NT2/D1 (cell line): ENCODE measurements at regions not wholly inside any gene's neighbourhood (a gene's known extent, or its start where the extent isn't known, plus 50 kb on each side); places are given as distances from the start of the nearest gene placed in this dataset.

Source experiments
- DNase-seq: peaks from one replicate; pipeline ENCODE4 v3.0.0-alpha.2; 2011; ENCODE audit warnings: low read depth, low spot score
- H3K27me3 ChIP-seq: 2 replicates; pipeline ENCODE4 v1.6.0; 2011; ENCODE audit warnings: mild to moderate bottlenecking; ENCODE audit not compliant: insufficient read length, insufficient read depth
- H3K36me3 ChIP-seq: 2 replicates; pipeline ENCODE4 v1.6.1; 2011; ENCODE audit warnings: mild to moderate bottlenecking, low read length, mixed read lengths; ENCODE audit not compliant: insufficient read depth, insufficient read length
- H3K4me1 ChIP-seq: 2 replicates; pipeline ENCODE4 v1.5.1; 2011; ENCODE audit not compliant: insufficient read depth, insufficient read length
- H3K4me3 ChIP-seq: 2 replicates; pipeline ENCODE4 v1.5.1; 2011; ENCODE audit warnings: low read depth; ENCODE audit not compliant: insufficient read length
- H3K9ac ChIP-seq: 2 replicates; pipeline ENCODE4 v1.6.0; 2011; ENCODE audit warnings: low read depth; ENCODE audit not compliant: insufficient read length
- H3K9me3 ChIP-seq: 2 replicates; pipeline ENCODE4 v1.5.1; 2011; ENCODE audit warnings: mild to moderate bottlenecking, low read length; ENCODE audit not compliant: insufficient read depth
- SUZ12 ChIP-seq: IDR thresholded peaks from 2 replicates; pipeline ENCODE4 v1.6.1; 2011; ENCODE audit not compliant: insufficient read length, insufficient read depth; ENCODE audit errors: extremely low read depth
- YY1 ChIP-seq: IDR thresholded peaks from 2 replicates; pipeline ENCODE4 v1.6.1; 2011; ENCODE audit not compliant: insufficient read length, insufficient read depth
- ZNF274 ChIP-seq: IDR thresholded peaks from 2 replicates; pipeline ENCODE4 v1.6.1; 2011; ENCODE audit warnings: mild to moderate bottlenecking, low read depth, low read length

GRCh38 chr13:22187329-22187728 is 516.5 kb downstream of the FGF9 start:
- DNase-seq, result no peak
- TF ChIP-seq ZNF274, result no peak
- TF ChIP-seq SUZ12, result no peak
- TF ChIP-seq YY1, result no peak

GRCh38 chr13:22189176-22190048 is 518.5 kb downstream of the FGF9 start:
- no peak for DNase-seq
- Histone ChIP-seq H3K9me3 (no peaks in the 10 kb centered on the region), H3K9ac (no peak overlapping the region), H3K4me1 (no peaks in the 10 kb centered on the region), H3K27me3 (no peaks in the 10 kb centered on the region), H3K36me3 (no peaks in the 10 kb centered on the region), H3K4me3 (no peak overlapping the region)
- no peak for TF ChIP-seq SUZ12
- TF ChIP-seq YY1, result no peak

More at GRCh38 chr13:22187329-22187728, 516.5 kb downstream of the FGF9 start:
- Histone ChIP-seq H3K9ac (no peak overlapping the region), H3K9me3 (no peaks in the 10 kb centered on the region), H3K36me3 (no peaks in the 10 kb centered on the region), H3K4me1 (no peaks in the 10 kb centered on the region), H3K4me3 (no peak overlapping the region), H3K27me3 (no peaks in the 10 kb centered on the region)

- TF ChIP-seq ZNF274 (no peak), YY1 (no peak), SUZ12 (no peak)
- no peaks in the 10 kb centered on the region for H3K36me3 ChIP-seq
Observed at GRCh38 chr13:22193070-22193469, 522.2 kb downstream of the FGF9 start.

GRCh38 chr13:22194106-22194805 is 523.4 kb downstream of the FGF9 start:
- Histone ChIP-seq H3K9ac (no peak overlapping the region), H3K4me1 (no peaks in the 10 kb centered on the region), H3K4me3 (no peak overlapping the region), H3K9me3 (no peaks in the 10 kb centered on the region), H3K27me3 (no peaks in the 10 kb centered on the region), H3K36me3 (no peaks in the 10 kb centered on the region)
- no peak for TF ChIP-seq ZNF274
- TF ChIP-seq YY1, result no peak
- no peak for TF ChIP-seq SUZ12
- no peak for DNase-seq

More at GRCh38 chr13:22193070-22193469, 522.2 kb downstream of the FGF9 start:
- H3K9me3 ChIP-seq, result no peaks in the 10 kb centered on the region
- DNase-seq, result no peak
- H3K4me1 ChIP-seq, result no peaks in the 10 kb centered on the region
- no peaks in the 10 kb centered on the region for H3K27me3 ChIP-seq
- H3K9ac ChIP-seq, result no peak overlapping the region
- H3K4me3 ChIP-seq, result no peak overlapping the region

GRCh38 chr13:22195726-22196125 is 524.9 kb downstream of the FGF9 start:
- H3K9me3 ChIP-seq, result no peaks in the 10 kb centered on the region
- DNase-seq, result no peak
- no peak overlapping the region for H3K9ac ChIP-seq
- H3K27me3 ChIP-seq, result no peaks in the 10 kb centered on the region
- no peak overlapping the region for H3K4me3 ChIP-seq
- TF ChIP-seq ZNF274 (no peak), YY1 (no peak), SUZ12 (no peak)
- no peaks in the 10 kb centered on the region for H3K4me1 ChIP-seq
- no peaks in the 10 kb centered on the region for H3K36me3 ChIP-seq

- H3K4me1 ChIP-seq, result no peaks in the 10 kb centered on the region
- TF ChIP-seq SUZ12, result no peak
- TF ChIP-seq ZNF274, result no peak
- no peak for TF ChIP-seq YY1
- H3K9me3 ChIP-seq, result no peaks in the 10 kb centered on the region
- DNase-seq, result no peak
- H3K27me3 ChIP-seq, result no peaks in the 10 kb centered on the region
- no peaks in the 10 kb centered on the region for H3K36me3 ChIP-seq
- H3K9ac ChIP-seq, result no peak overlapping the region
- no peak overlapping the region for H3K4me3 ChIP-seq
Observed at GRCh38 chr13:22196777-22197176, 525.9 kb downstream of the FGF9 start.

- no peaks in the 10 kb centered on the region for H3K27me3 ChIP-seq
- no peak for DNase-seq
- TF ChIP-seq SUZ12 (no peak), YY1 (no peak), ZNF274 (no peak)
- H3K4me3 ChIP-seq, result no peak overlapping the region
- H3K9me3 ChIP-seq, result no peaks in the 10 kb centered on the region
- no peaks in the 10 kb centered on the region for H3K4me1 ChIP-seq
- H3K36me3 ChIP-seq, result no peaks in the 10 kb centered on the region
- no peak overlapping the region for H3K9ac ChIP-seq
Observed at GRCh38 chr13:22198001-22198400, 527.1 kb downstream of the FGF9 start.
